SH-SY5Y (cell line): ENCODE measurements at regions not wholly inside any gene's neighbourhood (a gene's known extent, or its start where the extent isn't known, plus 50 kb on each side); places are given as distances from the start of the nearest gene placed in this dataset.

Source experiments
- GATA2 ChIP-seq: IDR thresholded peaks from 2 replicates; pipeline ENCODE4 v1.6.1; 2011; ENCODE audit warnings: mild to moderate bottlenecking, low read depth, low read length
- GATA3 ChIP-seq: IDR thresholded peaks from 2 replicates; pipeline ENCODE4 v1.6.1; 2011; ENCODE audit warnings: low read depth, mild to moderate bottlenecking, low read length, moderate library complexity

DNA sequence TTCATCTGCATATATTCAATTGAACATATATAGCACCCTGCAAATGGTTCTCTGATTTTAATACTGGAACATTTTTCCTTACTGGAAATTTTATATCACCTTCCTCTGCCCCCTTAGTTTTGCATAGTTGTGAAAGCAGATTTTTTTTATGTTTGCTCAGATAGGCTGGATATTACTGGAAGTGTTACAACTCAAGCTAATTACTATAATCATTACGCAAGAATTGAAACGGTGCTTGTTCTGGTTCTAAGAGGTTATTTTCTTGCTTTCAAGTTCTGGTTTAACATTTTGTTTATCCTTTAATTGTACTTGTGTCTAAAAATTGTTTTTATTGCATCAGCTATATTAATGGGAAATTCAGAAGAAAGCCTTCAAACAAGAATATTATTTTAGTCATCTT, 95.6 kb upstream of the MYO16 start:
- no peak for TF ChIP-seq GATA2
- TF ChIP-seq GATA3, result no peak

DNA sequence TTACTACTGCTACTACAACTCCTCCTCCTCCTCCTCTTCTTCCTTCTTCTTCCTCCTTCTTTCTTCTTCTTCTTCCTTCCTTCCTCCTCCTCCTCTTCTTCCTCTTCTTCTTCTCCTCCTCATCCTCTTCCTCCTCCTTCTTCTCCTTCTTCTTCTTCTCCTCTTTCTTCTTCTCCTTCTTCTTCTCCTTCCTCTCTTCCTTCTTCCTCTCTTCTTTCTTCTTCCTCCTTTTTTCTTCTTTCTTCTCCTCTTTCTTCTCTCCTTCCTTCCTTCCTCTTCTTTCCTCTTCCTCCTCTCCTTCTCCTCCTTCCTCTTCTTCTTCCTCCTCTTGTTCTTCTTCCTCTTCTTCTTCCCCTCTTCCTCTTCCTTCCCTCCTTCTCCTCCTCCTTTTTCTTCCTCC, 94.7 kb upstream of the MYO16 start:
- TF ChIP-seq GATA2 (no peak), GATA3 (no peak)

DNA sequence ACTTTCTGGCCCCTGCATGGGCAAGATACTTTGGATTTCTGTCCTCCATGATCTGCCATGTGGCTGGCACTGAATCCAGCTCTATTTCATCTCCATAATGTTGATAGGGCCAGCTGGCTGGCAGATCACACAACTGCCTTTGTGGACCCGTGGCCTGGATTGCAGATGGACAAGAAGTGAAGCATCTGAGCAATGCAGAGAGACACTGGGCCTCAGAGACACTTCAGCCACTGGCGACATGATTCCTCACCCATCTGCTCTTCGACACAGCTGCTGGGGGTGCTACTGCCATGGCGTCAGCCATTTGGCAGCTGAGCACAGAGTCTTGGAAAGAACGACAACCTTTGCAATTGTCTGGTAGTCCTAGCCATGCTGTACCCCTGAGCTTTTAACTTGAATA, 79.5 kb upstream of the MYO16 start:
- TF ChIP-seq GATA2 (no peak), GATA3 (no peak)

DNA sequence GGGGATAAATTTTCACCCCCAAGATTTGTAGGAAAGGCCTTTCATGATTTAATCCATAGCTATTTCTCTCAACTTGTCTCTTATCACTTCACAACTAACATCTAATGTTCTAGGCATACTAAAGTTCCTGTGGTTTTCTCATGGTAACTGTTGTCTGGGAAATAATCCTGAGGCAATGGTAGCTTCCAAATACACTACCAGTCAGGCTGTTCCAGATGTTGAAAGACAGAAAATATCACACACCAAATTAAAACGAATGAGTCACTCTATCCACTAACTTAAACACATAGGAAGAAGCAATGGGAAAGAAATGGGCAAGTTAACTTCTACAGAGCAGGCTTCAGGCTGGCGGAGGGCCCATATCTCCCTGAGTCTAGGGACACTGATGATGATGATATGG, 77.7 kb upstream of the MYO16 start:
- no peak for TF ChIP-seq GATA3
- TF ChIP-seq GATA2, result no peak

DNA sequence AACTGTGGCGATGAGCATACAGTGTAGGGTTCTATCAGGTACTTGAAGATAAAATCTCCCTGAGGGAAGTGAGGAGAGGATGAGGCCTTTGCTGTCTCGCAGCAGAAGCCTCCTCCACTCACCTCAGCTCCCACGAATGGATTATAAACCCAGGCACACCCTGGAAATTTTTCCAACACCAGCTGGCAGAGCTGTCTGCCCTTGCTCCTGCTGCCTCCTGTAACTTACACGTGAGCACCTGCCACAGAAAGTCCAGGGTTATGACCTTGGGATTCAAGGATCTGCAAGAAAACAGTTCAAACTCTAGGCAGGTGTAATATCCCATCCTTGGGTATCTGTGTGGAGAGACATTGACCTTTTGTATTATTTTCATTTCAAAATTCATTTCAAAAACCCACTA, 70.9 kb upstream of the MYO16 start:
- TF ChIP-seq GATA2 (no peak), GATA3 (no peak)

DNA sequence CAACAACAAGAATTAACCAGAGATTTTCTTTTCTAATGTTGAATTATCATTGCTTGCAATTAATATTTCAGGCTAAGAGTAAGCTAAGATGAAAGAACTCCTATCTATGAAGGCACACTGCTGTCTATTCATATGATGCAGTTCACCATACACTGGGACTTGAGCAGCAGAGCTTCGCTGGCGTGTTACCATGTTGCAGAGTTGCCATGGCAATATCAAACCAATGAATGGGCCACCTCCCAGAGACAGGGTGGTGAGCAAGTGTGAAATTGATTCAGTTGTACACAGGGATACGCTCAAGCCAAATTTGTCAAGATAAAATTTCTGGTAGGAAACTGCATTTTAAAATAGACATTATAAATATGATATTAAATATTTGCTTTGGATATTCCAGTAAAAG, 69.3 kb upstream of the MYO16 start:
- no peak for TF ChIP-seq GATA3
- no peak for TF ChIP-seq GATA2

DNA sequence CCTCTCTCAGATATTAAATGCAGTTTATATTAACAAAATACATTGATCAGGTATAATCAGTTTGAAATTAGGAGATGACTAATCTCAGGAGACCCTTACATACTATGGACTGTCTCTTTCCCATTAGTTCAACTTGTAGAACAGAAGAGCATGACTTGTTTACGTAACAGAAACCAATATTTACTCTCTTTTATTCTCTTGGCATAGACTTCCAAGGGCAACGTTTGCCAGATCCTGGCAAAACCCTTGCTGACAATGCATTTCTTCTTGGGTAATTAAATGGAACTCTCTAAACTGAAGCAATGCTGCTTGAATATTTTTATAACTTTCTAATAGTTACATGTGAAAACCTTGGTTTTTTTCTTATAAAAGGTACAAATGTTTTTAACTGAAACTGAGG, 68.3 kb upstream of the MYO16 start:
- no peak for TF ChIP-seq GATA3
- TF ChIP-seq GATA2, result no peak

DNA sequence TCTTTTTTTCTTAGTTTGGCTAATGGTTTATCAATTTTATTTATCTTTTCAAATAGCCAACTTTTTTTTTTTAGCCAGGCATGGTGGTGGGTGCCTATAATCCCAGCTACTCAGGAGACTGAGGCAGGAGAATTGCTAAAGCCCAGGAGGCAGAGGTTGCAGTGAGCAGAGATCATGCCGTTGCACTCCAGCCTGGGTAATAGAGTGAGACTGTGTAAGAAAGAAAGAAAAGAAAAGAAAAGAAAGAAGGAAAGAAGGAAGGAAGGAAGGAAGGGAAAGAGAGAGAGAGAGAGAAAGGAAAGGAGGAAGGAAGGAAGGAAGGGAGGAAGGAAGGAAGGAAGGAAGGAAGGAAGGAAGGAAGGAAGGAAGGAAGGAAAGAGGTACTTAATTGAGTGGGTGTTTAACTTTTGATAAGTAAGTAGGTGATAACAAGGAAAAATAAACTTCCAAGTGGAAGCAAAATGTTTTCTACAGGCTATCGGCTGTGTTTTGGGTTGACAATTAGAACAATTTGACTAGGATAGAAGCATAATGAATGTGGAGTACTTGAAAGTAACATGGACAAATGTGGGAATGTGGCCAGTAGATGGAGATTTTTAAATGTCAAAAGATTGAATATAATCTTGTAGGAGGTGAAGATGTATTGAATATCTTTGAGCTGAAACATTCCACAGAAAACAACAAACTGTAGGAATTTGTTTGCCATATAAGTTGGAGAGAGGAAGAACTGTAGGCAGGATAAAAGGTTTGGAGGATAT, 62.8 kb upstream of the MYO16 start:
- no peak for TF ChIP-seq GATA3
- no peak for TF ChIP-seq GATA2

DNA sequence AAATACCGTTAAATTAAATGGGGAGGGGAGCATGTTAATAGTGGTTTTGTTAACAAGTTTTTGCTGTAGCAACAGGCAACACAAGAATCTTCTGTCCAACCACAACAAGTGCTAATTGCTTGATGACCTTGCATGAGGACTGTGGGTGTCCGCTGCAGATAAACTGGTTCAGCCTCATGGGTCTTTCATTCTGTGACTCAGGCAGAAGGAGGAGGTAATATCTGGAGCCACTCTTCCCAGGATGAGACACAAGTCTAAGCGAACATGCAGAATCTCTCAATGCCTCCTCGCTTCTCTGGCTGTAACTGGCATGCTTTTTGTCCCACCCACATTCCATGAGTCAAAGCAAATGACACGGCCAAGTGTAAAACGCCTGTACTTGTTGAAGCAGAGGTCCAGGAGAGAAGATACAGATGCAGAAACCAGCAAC, 56.6 kb upstream of the MYO16 start:
- TF ChIP-seq GATA2, result no peak

DNA sequence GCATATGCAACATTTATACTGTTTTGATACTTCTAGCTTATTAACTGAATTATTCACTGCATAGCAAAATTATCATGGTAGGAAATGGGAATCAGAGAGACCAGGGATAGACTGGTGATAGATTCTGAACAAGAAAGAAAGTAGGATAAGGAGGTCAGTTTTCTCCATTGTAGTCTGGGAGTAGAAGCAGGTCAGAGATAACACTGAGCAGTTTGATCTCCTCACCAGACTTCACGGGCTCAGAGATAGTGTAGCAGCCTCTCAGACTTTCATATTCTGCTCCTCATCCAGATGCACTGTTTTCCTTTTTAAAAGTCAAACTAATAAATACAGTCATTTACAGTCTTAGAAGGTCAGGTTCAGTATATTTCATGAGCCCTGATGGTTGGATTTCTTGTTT, 56.0 kb upstream of the MYO16 start:
- no peak for TF ChIP-seq GATA2
- no peak for TF ChIP-seq GATA3

DNA sequence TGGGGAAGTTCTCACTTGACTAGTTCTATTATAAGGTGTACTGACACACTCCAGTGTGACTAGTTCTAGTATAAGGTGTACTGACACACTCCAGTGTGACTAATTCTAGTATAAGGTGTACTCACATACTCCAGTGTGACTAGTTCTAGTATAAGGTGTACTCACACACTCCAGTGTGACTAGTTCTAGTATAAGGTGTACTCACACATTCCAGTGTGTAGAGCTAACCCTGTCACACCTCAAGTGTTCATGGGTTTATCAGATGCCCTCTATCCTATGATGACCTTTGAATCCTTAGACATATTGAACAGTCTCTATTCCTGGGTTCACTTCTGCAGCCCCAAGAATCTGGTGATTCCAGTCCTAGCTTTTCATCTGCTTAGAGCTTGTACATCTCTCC, 54.6 kb upstream of the MYO16 start:
- no peak for TF ChIP-seq GATA3
- no peak for TF ChIP-seq GATA2

DNA sequence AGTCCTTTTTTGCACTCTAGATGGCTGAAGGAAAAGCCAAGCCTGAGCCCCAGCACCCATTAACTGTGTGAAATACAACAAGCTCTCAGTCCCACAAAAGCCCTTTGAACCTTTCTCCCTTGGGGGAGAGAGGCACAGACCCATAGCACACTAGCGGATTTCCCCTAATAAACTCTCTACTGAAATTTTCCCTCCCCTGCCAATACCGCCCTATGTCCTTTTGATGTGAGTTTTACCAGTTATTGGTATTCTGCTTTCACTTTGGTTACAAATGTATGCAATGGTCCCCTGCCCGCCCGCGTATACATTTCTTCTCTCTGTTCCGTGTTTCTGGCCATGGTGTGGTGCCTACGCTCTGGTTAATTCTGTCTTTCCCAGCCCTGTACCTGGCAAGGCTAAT, 54.0 kb upstream of the MYO16 start:
- no peak for TF ChIP-seq GATA2
- no peak for TF ChIP-seq GATA3
